GM12878 (cell line): ENCODE measurements at regions not wholly inside any gene's neighbourhood (a gene's known extent, or its start where the extent isn't known, plus 50 kb on each side); places are given as distances from the start of the nearest gene placed in this dataset.

ENCODE experiments used
- ATAC-seq: fragments of 200-7000 bp; cut with Tn5 transposase; 3 replicates; pipeline ENCODE4 v1.9.1; 2020; ENCODE audit warnings: mild to moderate bottlenecking, moderate library complexity
- BruUV-seq: library from RNA; stranded (reverse); fragments of 400-500 nt; replicated peaks from 2 replicates; lab custom pipeline; 2021; lab: Mats Ljungman, UMichigan
- CTCF ChIA-PET: fragments of 300-600 bp; sonication (Branson Sonifier 250); formaldehyde crosslinking; extraction: SDS; loops from one replicate; lab custom pipeline; 2021; ENCODE audit warnings: inconsistent platforms; lab: Yijun Ruan, JAX
- POLR2A ChIA-PET: fragments of 350-600 bp; formaldehyde crosslinking; extraction: SDS; loops from one replicate; lab custom pipeline; 2021; ENCODE audit warnings: inconsistent platforms; lab: Charles Lee
- RAD21 ChIA-PET: fragments of 300-600 bp; sonication (Branson Sonifier 250); formaldehyde crosslinking; loops from one replicate; lab custom pipeline; 2023; ENCODE audit warnings: antibody characterized with exemption; ENCODE audit not compliant: unreplicated experiment; lab: Charles Lee
- SMC1A ChIA-PET: fragments of 300-600 bp; sonication (Branson Sonifier 250); formaldehyde crosslinking; loops from one replicate; lab custom pipeline; 2023; ENCODE audit not compliant: unreplicated experiment, uncharacterized antibody; lab: Charles Lee
- DNase-seq: peaks from one replicate; pipeline ENCODE4 v3.0.0-alpha.2; 2011; ENCODE audit warnings: low read depth, low spot score
- FAIRE-seq: peaks from 3 replicates; lab custom pipeline; 2011; peaks lifted over from hg19 to GRCh38; lab: Jason Lieb, UNC
- H2AFZ ChIP-seq: 2 replicates; pipeline ENCODE4 v1.6.0; 2011; ENCODE audit warnings: low read depth, low read length, control low read depth; ENCODE audit not compliant: control insufficient read depth
- H3K27ac ChIP-seq: 2 replicates; pipeline ENCODE4 v1.5.1; 2011; ENCODE audit warnings: control low read depth; ENCODE audit not compliant: control insufficient read depth, insufficient read depth
- H3K27me3 ChIP-seq, 2 experiments: replicated peaks in 1 of 2; 2 replicates each; pipeline versions ENCODE4 v1.6.0 to v1.6.1; 2011; ENCODE audit warnings: low read length in 1 of 2; ENCODE audit not compliant: control insufficient read depth in 2 of 2, insufficient read depth in 2 of 2
- H3K36me3 ChIP-seq, 2 experiments: 2 replicates each; pipeline ENCODE4 v1.5.1; 2011; ENCODE audit warnings: low read length in 1 of 2; ENCODE audit not compliant: control insufficient read depth in 2 of 2, insufficient read depth in 2 of 2
- H3K4me1 ChIP-seq: 2 replicates; pipeline ENCODE4 v1.6.1; 2011; ENCODE audit warnings: mild to moderate bottlenecking, low read length, moderate library complexity, mixed read lengths; ENCODE audit not compliant: control insufficient read depth, insufficient read depth
- H3K4me2 ChIP-seq: 2 replicates; pipeline ENCODE4 v1.6.0; 2011; ENCODE audit warnings: control low read depth; ENCODE audit not compliant: control insufficient read depth, insufficient read depth
- H3K4me3 ChIP-seq: fragments of 200-600 bp; sonication (generic); 2 replicates; pipeline ENCODE4 v1.5.1; 2016
- H3K79me2 ChIP-seq: 2 replicates; pipeline ENCODE4 v1.6.0; 2011; ENCODE audit warnings: low read length; ENCODE audit not compliant: control insufficient read depth, insufficient read depth
- H3K9ac ChIP-seq: 2 replicates; pipeline ENCODE4 v1.8.0; 2011; ENCODE audit warnings: low read length, control low read depth, mixed read lengths; ENCODE audit not compliant: control insufficient read depth, insufficient read depth
- H3K9me3 ChIP-seq: replicated peaks from 3 replicates; pipeline ENCODE4 v1.5.1; 2011; ENCODE audit warnings: mild to moderate bottlenecking, low read length; ENCODE audit not compliant: control insufficient read depth, insufficient read depth
- H4K20me1 ChIP-seq: 2 replicates; pipeline ENCODE4 v1.6.0; 2011; ENCODE audit not compliant: control insufficient read depth, insufficient read depth
- CBX3 ChIP-seq: fragments of 200-600 bp; sonication (generic); IDR thresholded peaks from 2 replicates; pipeline ENCODE4 v1.6.1; 2016; ENCODE audit warnings: low read depth, borderline replicate concordance
- CBX5 ChIP-seq: sonication (generic); IDR thresholded peaks from 2 replicates; pipeline ENCODE4 v1.6.1; 2016; ENCODE audit warnings: low read depth, moderate library complexity, mild to moderate bottlenecking, inconsistent platforms
- HDAC6 ChIP-seq: fragments of 200-600 bp; sonication (generic); IDR thresholded peaks from one replicate; pipeline ENCODE4 v1.8.0; 2017; ENCODE audit warnings: antibody characterized with exemption; ENCODE audit not compliant: unreplicated experiment
- MYB ChIP-seq: fragments of 150-350 bp; IDR thresholded peaks from 2 replicates; pipeline ENCODE4 v1.6.1; 2014; ENCODE audit warnings: mild to moderate bottlenecking, low read depth, low read length, borderline replicate concordance
- NR2F1 ChIP-seq: fragments of 450-650 bp; conservative IDR thresholded peaks from 2 replicates; pipeline ENCODE4 v1.6.1; 2017; ENCODE audit warnings: mild to moderate bottlenecking
- RB1 ChIP-seq: fragments of 450-650 bp; formaldehyde crosslinking; IDR thresholded peaks from 2 replicates; pipeline ENCODE4 v1.6.1; 2017; ENCODE audit warnings: mild to moderate bottlenecking, borderline replicate concordance
- RELA ChIP-seq: fragments of 450-650 bp; IDR thresholded peaks from 2 replicates; pipeline ENCODE4 v1.8.0; 2014; ENCODE audit warnings: borderline replicate concordance; ENCODE audit not compliant: partially characterized antibody
- TBL1XR1 ChIP-seq: IDR thresholded peaks from 2 replicates; pipeline ENCODE4 v1.6.1; 2012; ENCODE audit warnings: low read depth, low read length, improper control_type of control experiment
- ZNF687 ChIP-seq: fragments of 450-650 bp; IDR thresholded peaks from 2 replicates; pipeline ENCODE4 v1.6.1; 2017; ENCODE audit warnings: mild to moderate bottlenecking, moderate library complexity
- WGBS: methylation state at CpG from one replicate; pipeline ENCODE4 v1.1.6; 2016; ENCODE audit warnings: low lambda C conversion rate; ENCODE audit not compliant: insufficient replicate concordance, insufficient coverage; ENCODE audit errors: missing lambda C conversion rate; 5-methylcytosine and 5-hydroxymethylcytosine counted together
- in situ Hi-C: fragments of 300-500 bp; cut with MboI; formaldehyde crosslinking; loops from 9 replicates; pipeline ENCODE4 v1.14.3; 2018; ENCODE audit warnings: mixed read lengths
- intact Hi-C: fragments of 100-400 bp; cut with micrococcal nuclease; formaldehyde crosslinking; loops from one replicate; pipeline ENCODE4 v1.14.2; 2022; ENCODE audit not compliant: unreplicated experiment
- TF ChIP-seq, protein P1 (sequence below): fragments of 450-650 bp; formaldehyde crosslinking; IDR thresholded peaks from 2 replicates; pipeline ENCODE4 v1.5.0; 2022; ENCODE audit warnings: mild to moderate bottlenecking, missing genetic modification characterization

DNA sequence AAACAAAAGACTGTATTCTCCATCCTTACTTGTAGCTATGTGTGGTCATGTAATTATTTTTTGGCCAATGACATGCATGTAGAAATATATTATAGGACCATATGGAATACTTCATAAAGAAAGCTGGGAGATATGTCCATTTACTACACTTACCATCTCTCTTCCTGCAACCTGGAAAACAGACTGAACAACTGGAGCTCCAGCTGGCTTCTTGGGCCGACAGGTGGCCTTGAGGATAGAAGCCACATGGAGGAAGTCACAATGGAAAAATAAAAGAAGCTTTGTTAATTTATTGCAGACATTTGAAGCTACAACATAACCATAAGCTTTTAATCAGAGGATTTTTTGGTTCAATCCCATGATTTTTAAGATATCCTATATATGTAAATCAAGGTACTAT, 167.9 kb upstream of the CBLB start:
- Histone ChIP-seq H3K9me3 (no peaks in the 10 kb centered on the region; the same call in 2 of the 3 replicates), H3K4me3 (no peak overlapping the region), H3K4me1 (no peaks in the 10 kb centered on the region), H3K79me2 (no peaks in the 10 kb centered on the region)
- RAD21 ChIA-PET = no interaction called here
- FAIRE-seq = no peak
- BruUV-seq = no TSS peak
- TF ChIP-seq CBX5 (no peak), RELA (no peak), HDAC6 (no peak), NR2F1 (no peak), TBL1XR1 (no peak)
- TF ChIP-seq, all 136 proteins: peak for 0
- WGBS = 91% methylated on average over 1 of the region's 1 CpG
- SMC1A ChIA-PET = interaction anchor here (0.9 to 1.5 kb wide), 6 partner anchors 12 to 34 kb away, joined by 3 to 10 read pairs (median 4); no protein-coding TSS in a partner anchor
- CTCF ChIA-PET = interaction anchor here (0.6 to 1.2 kb wide), 4 partner anchors 10 to 349 kb away, joined by 3 read pairs; no protein-coding TSS in a partner anchor
- ATAC-seq = no peak
- DNase-seq = no peak
- Histone ChIP-seq H3K9ac (no peak overlapping the region), H2AFZ (no peak overlapping the region), H3K4me2 (no peak overlapping the region), H3K27ac (no peak overlapping the region), H3K36me3 (no peaks in the 10 kb centered on the region), H4K20me1 (no peaks in the 10 kb centered on the region), H3K27me3 (no peaks in the 10 kb centered on the region)
- in situ Hi-C loops (no loop called here), intact Hi-C loops (no loop called here)
- POLR2A ChIA-PET = no interaction called here

DNA sequence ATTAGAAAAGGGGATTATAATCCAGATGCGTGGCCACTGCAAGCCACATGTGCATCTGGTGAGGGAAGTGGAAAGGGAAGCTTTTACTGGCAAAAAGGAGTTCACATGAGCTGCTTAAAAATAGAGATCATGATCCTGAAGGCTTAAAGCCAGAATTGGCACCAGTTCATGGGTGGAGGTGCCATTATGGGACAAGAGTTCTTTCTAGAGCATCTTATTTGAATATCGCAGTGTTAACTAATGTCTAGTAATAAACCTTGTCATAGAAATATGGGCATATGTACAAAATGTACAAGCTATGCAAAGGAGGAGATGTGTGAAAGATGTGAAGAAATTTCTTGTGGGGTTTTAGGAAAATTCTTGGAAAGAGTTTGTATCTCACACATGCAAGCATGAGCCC, 178.4 kb upstream of the CBLB start:
- H3K27me3 ChIP-seq = no peaks in the 10 kb centered on the region
- in situ Hi-C loops (no loop called here), intact Hi-C loops (no loop called here)
- DNase-seq (no peak), ATAC-seq (no peak), FAIRE-seq (no peak)
- no peak overlapping the region for H3K4me2 ChIP-seq
- ChIA-PET SMC1A (interaction anchor here (0.8 to 2.5 kb wide), 6 partner anchors 11 to 562 kb away, joined by 3 to 7 read pairs (median 3); no protein-coding TSS in a partner anchor), CTCF (interaction anchor here (0.7 to 1.8 kb wide), 4 partner anchors 9 to 15 kb away, joined by 3 to 4 read pairs (median 4); no protein-coding TSS in a partner anchor), POLR2A (no interaction called here), RAD21 (interaction anchor here (1.1 to 2.1 kb wide), 2 partner anchors 10 to 358 kb away, joined by 3 to 6 read pairs; no protein-coding TSS in a partner anchor)
- H3K9me3 ChIP-seq = no peaks in the 10 kb centered on the region; the same call in 1 of the 3 replicates
- H3K79me2 ChIP-seq = no peaks in the 10 kb centered on the region
- WGBS = 68% methylated on average over 2 of the region's 2 CpGs
- H2AFZ ChIP-seq = no peak overlapping the region
- no TSS peak for BruUV-seq
- H3K27ac ChIP-seq = no peak overlapping the region
- no peaks in the 10 kb centered on the region for H3K4me1 ChIP-seq
- no peaks in the 10 kb centered on the region for H4K20me1 ChIP-seq
- no peak overlapping the region for H3K4me3 ChIP-seq
- no peak overlapping the region for H3K9ac ChIP-seq
- no peaks in the 10 kb centered on the region; a peak in 1 of 4 replicates for H3K36me3 ChIP-seq
- TF ChIP-seq CBX3 = no peak
- TF ChIP-seq RELA = no peak
- TF ChIP-seq, protein P1, sequence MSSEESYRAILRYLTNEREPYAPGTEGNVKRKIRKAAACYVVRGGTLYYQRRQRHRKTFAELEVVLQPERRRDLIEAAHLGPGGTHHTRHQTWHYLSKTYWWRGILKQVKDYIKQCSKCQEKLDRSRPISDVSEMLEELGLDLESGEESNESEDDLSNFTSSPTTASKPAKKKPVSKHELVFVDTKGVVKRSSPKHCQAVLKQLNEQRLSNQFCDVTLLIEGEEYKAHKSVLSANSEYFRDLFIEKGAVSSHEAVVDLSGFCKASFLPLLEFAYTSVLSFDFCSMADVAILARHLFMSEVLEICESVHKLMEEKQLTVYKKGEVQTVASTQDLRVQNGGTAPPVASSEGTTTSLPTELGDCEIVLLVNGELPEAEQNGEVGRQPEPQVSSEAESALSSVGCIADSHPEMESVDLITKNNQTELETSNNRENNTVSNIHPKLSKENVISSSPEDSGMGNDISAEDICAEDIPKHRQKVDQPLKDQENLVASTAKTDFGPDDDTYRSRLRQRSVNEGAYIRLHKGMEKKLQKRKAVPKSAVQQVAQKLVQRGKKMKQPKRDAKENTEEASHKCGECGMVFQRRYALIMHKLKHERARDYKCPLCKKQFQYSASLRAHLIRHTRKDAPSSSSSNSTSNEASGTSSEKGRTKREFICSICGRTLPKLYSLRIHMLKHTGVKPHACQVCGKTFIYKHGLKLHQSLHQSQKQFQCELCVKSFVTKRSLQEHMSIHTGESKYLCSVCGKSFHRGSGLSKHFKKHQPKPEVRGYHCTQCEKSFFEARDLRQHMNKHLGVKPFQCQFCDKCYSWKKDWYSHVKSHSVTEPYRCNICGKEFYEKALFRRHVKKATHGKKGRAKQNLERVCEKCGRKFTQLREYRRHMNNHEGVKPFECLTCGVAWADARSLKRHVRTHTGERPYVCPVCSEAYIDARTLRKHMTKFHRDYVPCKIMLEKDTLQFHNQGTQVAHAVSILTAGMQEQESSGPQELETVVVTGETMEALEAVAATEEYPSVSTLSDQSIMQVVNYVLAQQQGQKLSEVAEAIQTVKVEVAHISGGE (CRISPR knock-in tag) = no peak
- no peak for TF ChIP-seq MYB
- no peak for TF ChIP-seq RB1
- TF ChIP-seq ZNF687 = no peak
